GM12891 (cell line): ENCODE measurements at regions not wholly inside any gene's neighbourhood (a gene's known extent, or its start where the extent isn't known, plus 50 kb on each side); places are given as distances from the start of the nearest gene placed in this dataset.

ENCODE experiments used
- DNase-seq: peaks from one replicate; pipeline ENCODE4 v3.0.0; 2011; ENCODE audit warnings: low spot score; ENCODE audit not compliant: insufficient read length
- FAIRE-seq: peaks from 2 replicates; lab custom pipeline; 2011; peaks lifted over from hg19 to GRCh38; lab: Jason Lieb, UNC
- PAX5 ChIP-seq: IDR thresholded peaks from 2 replicates; pipeline ENCODE4 v1.6.1; 2011; ENCODE audit warnings: low read length, moderate library complexity, mild to moderate bottlenecking; ENCODE audit not compliant: insufficient read depth, severe bottlenecking
- POLR2A ChIP-seq: IDR thresholded peaks from 2 replicates; pipeline ENCODE4 v1.6.1; 2011; ENCODE audit warnings: low read depth, low read length, control low read depth
- POLR2AphosphoS5 ChIP-seq: IDR thresholded peaks from 2 replicates; pipeline ENCODE4 v1.6.1; 2011; ENCODE audit warnings: low read depth, low read length, control low read depth
- POU2F2 ChIP-seq: IDR thresholded peaks from 2 replicates; pipeline ENCODE4 v1.6.1; 2011; ENCODE audit warnings: low read depth, mild to moderate bottlenecking, control low read depth, low read length, moderate library complexity
- SPI1 ChIP-seq: IDR thresholded peaks from 2 replicates; pipeline ENCODE4 v1.6.1; 2011; ENCODE audit warnings: low read depth, low read length, control low read depth
- TAF1 ChIP-seq: IDR thresholded peaks from 2 replicates; pipeline ENCODE4 v1.6.1; 2011; ENCODE audit warnings: low read depth, low read length, control low read depth

GRCh38 chr11:92332986-92333385, 108.4 kb downstream of the FAT3 start:
- FAIRE-seq: no peak
- DNase-seq: no peak
- TF ChIP-seq POU2F2: no peak
- TF ChIP-seq SPI1: no peak
- no peak for TF ChIP-seq POLR2A

DNA sequence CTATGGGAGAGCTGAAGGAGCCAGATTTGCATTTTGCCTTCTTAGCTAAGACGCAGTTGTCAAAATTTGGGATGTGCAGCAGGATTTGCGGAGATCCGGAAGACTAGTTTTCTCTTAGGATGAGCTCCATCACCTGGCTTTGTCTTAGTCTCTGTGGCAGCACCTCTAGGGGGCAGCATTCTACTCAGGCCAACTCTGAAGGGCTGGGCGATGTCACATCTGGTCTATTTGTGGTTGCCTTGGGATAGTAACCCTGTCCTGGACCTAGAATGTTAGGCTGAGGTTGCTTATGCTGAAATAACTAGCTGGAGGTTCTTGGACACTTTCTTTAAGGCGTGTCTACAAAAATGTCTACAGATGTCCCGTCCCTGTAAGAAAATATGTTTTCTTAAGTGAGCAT, 116.2 kb downstream of the FAT3 start:
- DNase-seq (no peak), FAIRE-seq (no peak)
- no peak for TF ChIP-seq TAF1
- no peak for TF ChIP-seq POU2F2
- no peak for TF ChIP-seq PAX5
- no peak for TF ChIP-seq POLR2AphosphoS5
- TF ChIP-seq POLR2A: no peak
- no peak for TF ChIP-seq SPI1

DNA sequence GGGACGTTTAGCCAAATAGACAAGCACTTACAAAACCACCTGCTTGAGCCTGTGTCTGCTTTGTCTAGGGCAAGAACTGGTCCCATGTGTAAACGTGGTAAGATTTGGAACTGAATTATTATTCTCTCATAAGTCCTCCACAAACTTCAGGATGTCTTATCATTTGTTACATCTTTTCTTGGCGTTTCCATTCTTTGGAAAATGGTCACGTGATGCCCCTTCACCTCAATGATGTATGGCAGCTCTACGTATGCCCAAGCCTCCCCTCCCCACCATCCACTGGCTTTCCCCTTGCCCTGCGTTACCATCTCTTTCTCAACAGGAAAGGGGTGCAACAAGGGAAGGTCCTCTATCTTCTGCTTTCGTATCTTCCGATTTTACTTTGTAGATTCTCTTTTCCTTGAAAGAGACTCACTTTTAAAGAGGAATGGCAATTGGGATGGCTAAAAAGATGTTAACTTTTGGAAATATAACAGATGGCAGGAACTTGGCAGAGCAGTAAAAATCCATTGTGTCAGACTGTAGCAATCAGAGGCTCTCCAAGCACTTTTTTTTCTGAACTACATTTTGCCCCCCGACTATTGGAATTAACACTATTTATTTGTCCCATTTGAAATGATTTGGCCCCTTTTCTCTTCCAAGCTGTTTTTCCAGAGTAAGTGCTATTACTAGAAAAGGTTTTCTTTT, 117.6 kb downstream of the FAT3 start:
- TF ChIP-seq SPI1 (no peak), POLR2A (no peak), PAX5 (no peak), POU2F2 (no peak), POLR2AphosphoS5 (no peak), TAF1 (no peak)
- FAIRE-seq (no peak), DNase-seq (no peak)

DNA sequence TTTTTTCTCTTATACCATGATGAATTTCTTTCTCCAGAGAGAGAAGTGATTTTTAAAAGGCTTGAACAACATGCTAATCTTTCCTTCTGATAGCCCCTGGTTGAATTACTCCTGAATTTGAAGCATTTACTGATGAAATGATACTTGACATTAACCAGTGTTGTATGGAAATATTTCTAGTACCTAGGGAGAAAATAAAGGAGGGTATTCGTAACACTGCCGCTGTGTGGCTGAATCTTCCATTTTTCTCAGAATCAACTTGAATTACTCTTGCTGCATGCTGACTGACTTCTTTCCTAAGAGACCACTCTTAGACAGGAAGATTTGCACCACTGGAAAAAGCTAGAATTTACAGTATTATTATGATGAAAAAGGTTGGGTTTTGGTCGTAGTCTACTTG, 118.3 kb downstream of the FAT3 start:
- FAIRE-seq: no peak
- no peak for TF ChIP-seq POU2F2

GRCh38 chr11:92346220-92346619, 121.6 kb downstream of the FAT3 start:
- TF ChIP-seq POLR2A (no peak), TAF1 (no peak), POLR2AphosphoS5 (no peak), SPI1 (no peak)
- DNase-seq: no peak
- FAIRE-seq: no peak

More for the DNA sequence above, 118.3 kb downstream of the FAT3 start:
- DNase-seq: no peak

GRCh38 chr11:92347454-92347853, 122.8 kb downstream of the FAT3 start:
- no peak for FAIRE-seq

DNA sequence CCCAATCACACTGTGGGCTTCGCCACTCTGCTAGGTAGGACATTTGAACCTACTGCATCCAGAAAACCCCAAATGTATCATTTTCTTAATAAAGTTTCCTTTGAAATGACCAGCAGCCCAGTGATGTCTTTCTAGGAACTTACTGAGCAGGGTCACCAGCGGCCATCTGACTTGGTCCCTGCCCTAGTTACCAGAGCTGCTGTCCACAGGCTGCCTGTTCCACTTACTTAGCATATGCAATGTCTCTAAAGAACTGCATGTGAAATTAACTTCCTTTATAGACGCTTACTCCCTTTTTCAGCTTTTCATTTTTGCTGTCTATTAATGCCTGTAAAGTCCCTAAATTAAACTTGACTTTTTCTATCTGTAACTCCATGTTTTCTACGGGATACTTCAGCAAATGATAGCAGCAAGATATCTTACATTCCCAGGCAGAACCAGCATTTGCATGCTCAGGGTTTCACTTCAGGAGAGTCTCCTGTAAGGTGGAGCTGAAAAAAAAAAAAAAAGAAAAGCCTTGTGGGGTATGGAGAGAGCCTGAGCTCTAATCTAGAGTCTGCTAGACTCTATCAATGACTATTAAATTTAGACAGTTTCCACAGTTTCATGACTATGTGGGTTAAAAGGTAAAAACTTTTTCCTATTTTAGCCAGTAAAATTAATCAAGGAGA, 125.0 kb downstream of the FAT3 start:
- DNase-seq: no peak
- FAIRE-seq: no peak
- TF ChIP-seq TAF1 (no peak), PAX5 (no peak), SPI1 (no peak), POLR2AphosphoS5 (no peak), POLR2A (no peak), POU2F2 (no peak)

More at GRCh38 chr11:92347454-92347853, 122.8 kb downstream of the FAT3 start:
- no peak for DNase-seq
- TF ChIP-seq POLR2AphosphoS5 (no peak), PAX5 (no peak), POLR2A (no peak), SPI1 (no peak), TAF1 (no peak), POU2F2 (no peak)

- no peak for FAIRE-seq
- no peak for DNase-seq
Measured at GRCh38 chr11:92357344-92357743, 132.7 kb downstream of the FAT3 start.

DNA sequence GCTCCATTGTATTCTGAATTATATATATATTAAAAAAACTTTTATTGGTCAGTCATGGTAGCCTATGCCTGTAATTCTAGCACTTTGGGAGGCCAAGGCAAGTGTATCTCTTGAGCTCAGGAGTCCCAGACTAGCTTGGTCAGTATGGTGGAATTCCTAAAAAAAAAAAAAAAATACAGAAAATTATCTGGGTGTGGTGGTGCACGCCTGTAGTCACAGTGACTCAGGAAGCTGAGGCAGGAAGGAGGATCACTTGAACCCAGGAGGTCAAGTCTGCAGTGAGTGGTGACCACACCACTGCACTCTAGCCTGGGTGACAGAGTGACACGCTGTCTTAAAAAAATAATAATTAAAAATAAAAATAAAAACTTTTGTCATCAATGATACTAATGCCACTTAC, 133.2 kb downstream of the FAT3 start:
- FAIRE-seq: no peak
- DNase-seq: no peak
- no peak for TF ChIP-seq POLR2A
- no peak for TF ChIP-seq PAX5
- TF ChIP-seq POLR2AphosphoS5: no peak
- TF ChIP-seq POU2F2: no peak

More at GRCh38 chr11:92357344-92357743, 132.7 kb downstream of the FAT3 start:
- no peak for TF ChIP-seq POLR2A
- TF ChIP-seq POLR2AphosphoS5: no peak
- no peak for TF ChIP-seq PAX5
- no peak for TF ChIP-seq POU2F2
- TF ChIP-seq TAF1: no peak
- TF ChIP-seq SPI1: no peak

DNA sequence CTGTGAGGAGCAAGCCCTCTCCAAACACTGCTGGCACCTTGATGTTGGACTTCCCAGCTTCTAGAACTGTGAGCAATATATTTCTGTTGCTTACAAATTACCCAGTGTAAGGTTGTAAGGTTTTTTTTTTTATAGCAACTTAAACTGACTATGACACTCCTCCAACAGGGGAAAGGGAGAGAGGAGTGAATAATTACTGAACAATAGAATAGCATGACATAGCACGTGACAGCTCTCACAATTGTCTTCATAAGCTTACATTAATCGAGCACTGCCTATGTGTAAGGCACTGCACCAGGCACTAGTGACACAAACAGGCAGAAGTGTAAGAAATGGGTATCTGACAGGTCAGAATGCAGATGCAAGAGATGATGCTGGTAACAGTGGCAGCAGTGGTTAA, 136.9 kb downstream of the FAT3 start:
- DNase-seq (no peak), FAIRE-seq (no peak)
- no peak for TF ChIP-seq PAX5
- TF ChIP-seq TAF1: no peak
- no peak for TF ChIP-seq POLR2A
- no peak for TF ChIP-seq SPI1
- TF ChIP-seq POU2F2: no peak
- no peak for TF ChIP-seq POLR2AphosphoS5
